ENCODE measurements at regions not wholly inside any gene's neighbourhood (a gene's known extent, or its start where the extent isn't known, plus 50 kb on each side); places are given as distances from the start of the nearest gene placed in this dataset.

- TF ChIP-seq CTCF (conservative IDR thresholded peaks at IDR 0.05; ENCODE audit: low read length) (no peak), EZH2phosphoT487 (IDR thresholded peaks at IDR 0.05; ENCODE audit: borderline replicate concordance, low read depth, low read length) (no peak)
Measured at GRCh38 chr16:65875381-65876055, 491.0 kb upstream of the CDH5 start.
